GM12878 (cell line): ENCODE measurements at regions not wholly inside any gene's neighbourhood (a gene's known extent, or its start where the extent isn't known, plus 50 kb on each side); places are given as distances from the start of the nearest gene placed in this dataset.
A peak's percentile ranks its signal among the peaks of the same experiment; 100 is the strongest.

Experiments
- ATAC-seq: fragments of 200-7000 bp; cut with Tn5 transposase; 3 replicates; pipeline ENCODE4 v1.9.1; 2020; ENCODE audit warnings: mild to moderate bottlenecking, moderate library complexity
- BruUV-seq: library from RNA; stranded (reverse); fragments of 400-500 nt; replicated peaks from 2 replicates; lab custom pipeline; 2021; lab: Mats Ljungman, UMichigan
- CTCF ChIA-PET: fragments of 300-600 bp; sonication (Branson Sonifier 250); formaldehyde crosslinking; extraction: SDS; loops from one replicate; lab custom pipeline; 2021; ENCODE audit warnings: inconsistent platforms; lab: Yijun Ruan, JAX
- POLR2A ChIA-PET: fragments of 350-600 bp; formaldehyde crosslinking; extraction: SDS; loops from one replicate; lab custom pipeline; 2021; ENCODE audit warnings: inconsistent platforms; lab: Charles Lee
- RAD21 ChIA-PET: fragments of 300-600 bp; sonication (Branson Sonifier 250); formaldehyde crosslinking; loops from one replicate; lab custom pipeline; 2023; ENCODE audit warnings: antibody characterized with exemption; ENCODE audit not compliant: unreplicated experiment; lab: Charles Lee
- SMC1A ChIA-PET: fragments of 300-600 bp; sonication (Branson Sonifier 250); formaldehyde crosslinking; loops from one replicate; lab custom pipeline; 2023; ENCODE audit not compliant: unreplicated experiment, uncharacterized antibody; lab: Charles Lee
- DNase-seq: peaks from one replicate; pipeline ENCODE4 v3.0.0-alpha.2; 2011; ENCODE audit warnings: low read depth, low spot score
- FAIRE-seq: peaks from 3 replicates; lab custom pipeline; 2011; peaks lifted over from hg19 to GRCh38; lab: Jason Lieb, UNC
- H2AFZ ChIP-seq: 2 replicates; pipeline ENCODE4 v1.6.0; 2011; ENCODE audit warnings: low read depth, low read length, control low read depth; ENCODE audit not compliant: control insufficient read depth
- H3K27ac ChIP-seq: 2 replicates; pipeline ENCODE4 v1.5.1; 2011; ENCODE audit warnings: control low read depth; ENCODE audit not compliant: control insufficient read depth, insufficient read depth
- H3K27me3 ChIP-seq, 2 experiments: replicated peaks in 1 of 2; 2 replicates each; pipeline versions ENCODE4 v1.6.0 to v1.6.1; 2011; ENCODE audit warnings: low read length in 1 of 2; ENCODE audit not compliant: control insufficient read depth in 2 of 2, insufficient read depth in 2 of 2
- H3K36me3 ChIP-seq, 2 experiments: 2 replicates each; pipeline ENCODE4 v1.5.1; 2011; ENCODE audit warnings: low read length in 1 of 2; ENCODE audit not compliant: control insufficient read depth in 2 of 2, insufficient read depth in 2 of 2
- H3K4me1 ChIP-seq: 2 replicates; pipeline ENCODE4 v1.6.1; 2011; ENCODE audit warnings: mild to moderate bottlenecking, low read length, moderate library complexity, mixed read lengths; ENCODE audit not compliant: control insufficient read depth, insufficient read depth
- H3K4me2 ChIP-seq: 2 replicates; pipeline ENCODE4 v1.6.0; 2011; ENCODE audit warnings: control low read depth; ENCODE audit not compliant: control insufficient read depth, insufficient read depth
- H3K4me3 ChIP-seq: fragments of 200-600 bp; sonication (generic); 2 replicates; pipeline ENCODE4 v1.5.1; 2016
- H3K79me2 ChIP-seq: 2 replicates; pipeline ENCODE4 v1.6.0; 2011; ENCODE audit warnings: low read length; ENCODE audit not compliant: control insufficient read depth, insufficient read depth
- H3K9ac ChIP-seq: 2 replicates; pipeline ENCODE4 v1.8.0; 2011; ENCODE audit warnings: low read length, control low read depth, mixed read lengths; ENCODE audit not compliant: control insufficient read depth, insufficient read depth
- H3K9me3 ChIP-seq: replicated peaks from 3 replicates; pipeline ENCODE4 v1.5.1; 2011; ENCODE audit warnings: mild to moderate bottlenecking, low read length; ENCODE audit not compliant: control insufficient read depth, insufficient read depth
- H4K20me1 ChIP-seq: 2 replicates; pipeline ENCODE4 v1.6.0; 2011; ENCODE audit not compliant: control insufficient read depth, insufficient read depth
- EP300 ChIP-seq, 2 experiments: fragments of 150-350 bp in 1 of 2; IDR thresholded peaks; 2 replicates each; pipeline ENCODE4 v1.6.1; 2011 to 2012; ENCODE audit warnings: low read depth in 2 of 2, low read length in 2 of 2, borderline replicate concordance in 1 of 2, improper control_type of control experiment in 1 of 2, inconsistent platforms in 1 of 2; ENCODE audit not compliant: control insufficient read depth in 1 of 2
- MEF2B ChIP-seq: fragments of 450-650 bp; IDR thresholded peaks from 2 replicates; pipeline ENCODE4 v1.6.1; 2018; ENCODE audit warnings: mild to moderate bottlenecking, moderate library complexity; ENCODE audit not compliant: partially characterized antibody, poor library complexity, severe bottlenecking
- MYB ChIP-seq: fragments of 150-350 bp; IDR thresholded peaks from 2 replicates; pipeline ENCODE4 v1.6.1; 2014; ENCODE audit warnings: mild to moderate bottlenecking, low read depth, low read length, borderline replicate concordance
- NFIC ChIP-seq: IDR thresholded peaks from 2 replicates; pipeline ENCODE4 v1.6.1; 2012; ENCODE audit warnings: low read depth, mild to moderate bottlenecking, inconsistent platforms, low read length, moderate library complexity
- NFXL1 ChIP-seq: fragments of 450-650 bp; IDR thresholded peaks from 2 replicates; pipeline ENCODE4 v1.6.1; 2017; ENCODE audit warnings: antibody characterized with exemption, mild to moderate bottlenecking, borderline replicate concordance
- NR2C1 ChIP-seq: fragments of 450-650 bp; IDR thresholded peaks from 2 replicates; pipeline ENCODE4 v1.6.1; 2017; ENCODE audit warnings: antibody characterized with exemption, mild to moderate bottlenecking, moderate library complexity
- SMC3 ChIP-seq: IDR thresholded peaks from 2 replicates; pipeline ENCODE4 v1.6.1; 2011; ENCODE audit warnings: low read length, improper control_type of control experiment, borderline replicate concordance
- TCF3 ChIP-seq: IDR thresholded peaks from 2 replicates; pipeline ENCODE4 v1.6.1; 2012; ENCODE audit warnings: low read depth, mild to moderate bottlenecking, low read length, borderline replicate concordance; ENCODE audit not compliant: insufficient read depth
- ZBTB40 ChIP-seq: fragments of 450-650 bp; IDR thresholded peaks from 2 replicates; pipeline ENCODE4 v1.6.1; 2016; ENCODE audit warnings: mild to moderate bottlenecking, moderate library complexity, borderline replicate concordance
- WGBS: methylation state at CpG from one replicate; pipeline ENCODE4 v1.1.6; 2016; ENCODE audit warnings: low lambda C conversion rate; ENCODE audit not compliant: insufficient replicate concordance, insufficient coverage; ENCODE audit errors: missing lambda C conversion rate; 5-methylcytosine and 5-hydroxymethylcytosine counted together
- in situ Hi-C: fragments of 300-500 bp; cut with MboI; formaldehyde crosslinking; loops from 9 replicates; pipeline ENCODE4 v1.14.3; 2018; ENCODE audit warnings: mixed read lengths
- intact Hi-C: fragments of 100-400 bp; cut with micrococcal nuclease; formaldehyde crosslinking; loops from one replicate; pipeline ENCODE4 v1.14.2; 2022; ENCODE audit not compliant: unreplicated experiment
- TF ChIP-seq, protein P1 (sequence below): IDR thresholded peaks from 2 replicates; pipeline ENCODE4 v1.6.1; 2012; ENCODE audit warnings: low read length, inconsistent platforms
- TF ChIP-seq, protein P2 (sequence below), 3 experiments: IDR thresholded peaks in 2 of 3; conservative IDR thresholded peaks in 1 of 3; 2 replicates each; pipeline ENCODE4 v1.5.1; 2011; ENCODE audit warnings: low read depth in 3 of 3, low read length in 3 of 3, mild to moderate bottlenecking in 3 of 3, control low read depth in 2 of 3, moderate library complexity in 2 of 3, inconsistent platforms in 1 of 3, mixed read lengths in 1 of 3; ENCODE audit not compliant: control insufficient read depth in 2 of 3, insufficient read depth in 1 of 3; ENCODE audit errors: extremely low read depth in 1 of 3

DNA sequence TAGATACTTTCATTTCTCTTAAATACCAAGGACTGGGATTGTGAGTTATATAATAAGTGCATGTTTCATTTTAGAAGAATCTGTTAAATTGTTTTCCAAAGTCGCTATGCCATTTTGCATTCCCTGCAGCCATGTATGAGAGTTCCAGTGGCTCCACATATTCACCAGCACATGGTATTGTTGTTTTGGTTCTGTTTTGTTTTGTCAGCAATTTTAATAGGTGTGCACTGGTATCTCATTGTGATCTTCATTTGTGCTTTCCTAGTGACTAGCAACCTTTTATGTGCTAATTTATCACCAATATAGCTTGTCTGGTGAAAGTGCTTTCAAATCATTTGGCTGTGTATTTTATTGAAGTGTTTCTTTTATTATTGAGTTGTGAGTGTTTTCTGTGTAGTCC, 278.9 kb downstream of the ZNF516 start (continued):
- TF ChIP-seq NFXL1: no peak
- TF ChIP-seq NFIC: no peak
- TF ChIP-seq MYB: no peak
- TF ChIP-seq, protein P1, sequence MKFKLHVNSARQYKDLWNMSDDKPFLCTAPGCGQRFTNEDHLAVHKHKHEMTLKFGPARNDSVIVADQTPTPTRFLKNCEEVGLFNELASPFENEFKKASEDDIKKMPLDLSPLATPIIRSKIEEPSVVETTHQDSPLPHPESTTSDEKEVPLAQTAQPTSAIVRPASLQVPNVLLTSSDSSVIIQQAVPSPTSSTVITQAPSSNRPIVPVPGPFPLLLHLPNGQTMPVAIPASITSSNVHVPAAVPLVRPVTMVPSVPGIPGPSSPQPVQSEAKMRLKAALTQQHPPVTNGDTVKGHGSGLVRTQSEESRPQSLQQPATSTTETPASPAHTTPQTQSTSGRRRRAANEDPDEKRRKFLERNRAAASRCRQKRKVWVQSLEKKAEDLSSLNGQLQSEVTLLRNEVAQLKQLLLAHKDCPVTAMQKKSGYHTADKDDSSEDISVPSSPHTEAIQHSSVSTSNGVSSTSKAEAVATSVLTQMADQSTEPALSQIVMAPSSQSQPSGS: no peak
- TF ChIP-seq MEF2B: no peak
- no peak for TF ChIP-seq EP300 (IDR thresholded peaks at IDR 0.05; ENCODE audit: borderline replicate concordance in 1 of 2, control insufficient read depth in 1 of 2, low read depth in 2 of 2, low read length in 2 of 2)
- TF ChIP-seq SMC3: no peak

DNA sequence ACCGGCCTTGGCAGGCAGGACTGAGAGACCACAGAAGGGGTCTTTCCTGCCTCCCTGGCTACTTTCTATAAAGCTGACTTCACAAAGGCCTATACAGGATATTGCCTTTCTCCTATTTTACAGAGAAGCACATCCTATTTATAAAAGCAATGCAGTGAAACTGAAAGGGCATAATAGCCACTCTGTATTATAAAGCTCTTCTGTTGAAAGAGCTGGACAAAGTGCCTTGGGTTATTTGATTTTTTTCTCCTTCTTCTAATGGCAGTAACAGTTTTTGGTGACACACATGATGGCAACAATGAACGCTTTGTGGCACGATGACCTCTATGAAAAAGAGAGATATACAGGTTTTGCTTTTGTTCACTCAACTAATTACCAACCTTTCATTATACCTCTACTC, 281.1 kb downstream of the ZNF516 start:
- in situ Hi-C loops: no loop called here
- intact Hi-C loops: no loop called here
- ChIA-PET SMC1A (no interaction called here), CTCF (interaction anchor here (1.3 kb wide), 1 partner anchor 78 kb away, joined by 3 read pairs; no protein-coding TSS in a partner anchor), RAD21 (no interaction called here), POLR2A (interaction anchor here (0.5 kb wide), 1 partner anchor 260 kb away, joined by 4 read pairs; no protein-coding TSS in a partner anchor)
- no peak for DNase-seq
- no peaks in the 10 kb centered on the region for H3K9me3 ChIP-seq
- H3K4me1 ChIP-seq: no peaks in the 10 kb centered on the region
- WGBS: 30% methylated on average over 3 of the region's 3 CpGs
- no peaks in the 10 kb centered on the region for H3K79me2 ChIP-seq
- H2AFZ ChIP-seq: no peak overlapping the region
- FAIRE-seq: no peak
- no peaks in the 10 kb centered on the region for H3K36me3 ChIP-seq
- no peaks in the 10 kb centered on the region for H4K20me1 ChIP-seq
- no peak overlapping the region for H3K4me3 ChIP-seq
- ATAC-seq: peak; percentile 38; the same call in 2 of the 3 replicates
- no peak overlapping the region for H3K27ac ChIP-seq
- no TSS peak for BruUV-seq
- no peak overlapping the region for H3K4me2 ChIP-seq
- no peaks in the 10 kb centered on the region for H3K27me3 ChIP-seq
- H3K9ac ChIP-seq: no peak overlapping the region
- TF ChIP-seq, protein P2, sequence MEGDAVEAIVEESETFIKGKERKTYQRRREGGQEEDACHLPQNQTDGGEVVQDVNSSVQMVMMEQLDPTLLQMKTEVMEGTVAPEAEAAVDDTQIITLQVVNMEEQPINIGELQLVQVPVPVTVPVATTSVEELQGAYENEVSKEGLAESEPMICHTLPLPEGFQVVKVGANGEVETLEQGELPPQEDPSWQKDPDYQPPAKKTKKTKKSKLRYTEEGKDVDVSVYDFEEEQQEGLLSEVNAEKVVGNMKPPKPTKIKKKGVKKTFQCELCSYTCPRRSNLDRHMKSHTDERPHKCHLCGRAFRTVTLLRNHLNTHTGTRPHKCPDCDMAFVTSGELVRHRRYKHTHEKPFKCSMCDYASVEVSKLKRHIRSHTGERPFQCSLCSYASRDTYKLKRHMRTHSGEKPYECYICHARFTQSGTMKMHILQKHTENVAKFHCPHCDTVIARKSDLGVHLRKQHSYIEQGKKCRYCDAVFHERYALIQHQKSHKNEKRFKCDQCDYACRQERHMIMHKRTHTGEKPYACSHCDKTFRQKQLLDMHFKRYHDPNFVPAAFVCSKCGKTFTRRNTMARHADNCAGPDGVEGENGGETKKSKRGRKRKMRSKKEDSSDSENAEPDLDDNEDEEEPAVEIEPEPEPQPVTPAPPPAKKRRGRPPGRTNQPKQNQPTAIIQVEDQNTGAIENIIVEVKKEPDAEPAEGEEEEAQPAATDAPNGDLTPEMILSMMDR (IDR thresholded peaks at IDR 0.05 in 2 of 3, conservative IDR thresholded peaks at IDR 0.05 in 1 of 3; ENCODE audit: control insufficient read depth in 2 of 3, extremely low read depth in 1 of 3, insufficient read depth in 1 of 3, low read depth in 3 of 3, low read length in 3 of 3): no peak
- TF ChIP-seq ZBTB40 (no peak), NR2C1 (no peak), TCF3 (no peak)
